Activated CD4-positive, alpha-beta memory T cell treated with anti-CD3 and anti-CD28 coated beads for 36 hours (primary cell): ENCODE measurements at regions not wholly inside any gene's neighbourhood (a gene's known extent, or its start where the extent isn't known, plus 50 kb on each side); places are given as distances from the start of the nearest gene placed in this dataset.

Experiments used
- CTCF ChIA-PET: fragments of 350-600 bp; sonication (Branson Sonifier 250); formaldehyde crosslinking; loops from one replicate; lab custom pipeline; 2021; ENCODE audit warnings: antibody characterized with exemption, inconsistent platforms; lab: Charles Lee
- POLR2A ChIA-PET: fragments of 350-600 bp; sonication (Branson Sonifier 250); formaldehyde crosslinking; loops from one replicate; lab custom pipeline; 2021; ENCODE audit warnings: antibody characterized with exemption; lab: Charles Lee
- DNase-seq: peaks from one replicate; pipeline ENCODE4 v3.0.0-alpha.2; 2020
- H3K27ac Mint-ChIP-seq: one replicate; pipeline ENCODE4 v1.8.0; 2021; ENCODE audit warnings: mixed read lengths
- H3K27me3 Mint-ChIP-seq: one replicate; pipeline ENCODE4 v1.8.0; 2021; ENCODE audit warnings: mixed read lengths
- H3K36me3 Mint-ChIP-seq: one replicate; pipeline ENCODE4 v1.8.0; 2021; ENCODE audit warnings: mixed read lengths
- H3K4me1 Mint-ChIP-seq: one replicate; pipeline ENCODE4 v1.8.0; 2021; ENCODE audit warnings: low read depth, mixed read lengths
- H3K4me3 Mint-ChIP-seq: one replicate; pipeline ENCODE4 v1.8.0; 2021; ENCODE audit warnings: mild to moderate bottlenecking, mixed read lengths
- H3K9me3 Mint-ChIP-seq: one replicate; pipeline ENCODE4 v1.8.0; 2021; ENCODE audit warnings: mixed read lengths
- intact Hi-C: fragments of 100-400 bp; cut with micrococcal nuclease; formaldehyde crosslinking; loops from one replicate; pipeline ENCODE4 v1.15.1; 2023

GRCh38 chr16:65410801-65411200, 288.9 kb upstream of the CDH11 start:
- H3K9me3 Mint-ChIP-seq: peaks cover 4% of the 10 kb centered on the region
- ChIA-PET CTCF (no interaction called here), POLR2A (no interaction called here)
- H3K27me3 Mint-ChIP-seq: no peaks in the 10 kb centered on the region
- DNase-seq: no peak
- intact Hi-C loops: no loop called here
- no peaks in the 10 kb centered on the region for H3K36me3 Mint-ChIP-seq
- no peak overlapping the region for H3K4me3 Mint-ChIP-seq
- no peak overlapping the region for H3K27ac Mint-ChIP-seq
- H3K4me1 Mint-ChIP-seq: no peaks in the 10 kb centered on the region

- ChIA-PET CTCF (no interaction called here), POLR2A (no interaction called here)
- H3K4me3 Mint-ChIP-seq: no peak overlapping the region
- H3K4me1 Mint-ChIP-seq: no peaks in the 10 kb centered on the region
- DNase-seq: no peak
- no peaks in the 10 kb centered on the region for H3K27me3 Mint-ChIP-seq
- H3K36me3 Mint-ChIP-seq: no peaks in the 10 kb centered on the region
- no peak overlapping the region for H3K27ac Mint-ChIP-seq
- H3K9me3 Mint-ChIP-seq: no peaks in the 10 kb centered on the region
- intact Hi-C loops: no loop called here
Observed at GRCh38 chr16:65409510-65409909, 287.6 kb upstream of the CDH11 start.

GRCh38 chr16:65406933-65407332, 285.1 kb upstream of the CDH11 start:
- CTCF ChIA-PET: no interaction called here
- POLR2A ChIA-PET: no interaction called here

GRCh38 chr16:65406116-65406515, 284.3 kb upstream of the CDH11 start:
- ChIA-PET CTCF (no interaction called here), POLR2A (no interaction called here)
- no peak for DNase-seq
- H3K9me3 Mint-ChIP-seq: no peaks in the 10 kb centered on the region
- intact Hi-C loops: no loop called here
- H3K27ac Mint-ChIP-seq: no peak overlapping the region
- H3K27me3 Mint-ChIP-seq: no peaks in the 10 kb centered on the region
- no peak overlapping the region for H3K4me3 Mint-ChIP-seq
- H3K36me3 Mint-ChIP-seq: no peaks in the 10 kb centered on the region
- no peaks in the 10 kb centered on the region for H3K4me1 Mint-ChIP-seq

More at GRCh38 chr16:65406933-65407332, 285.1 kb upstream of the CDH11 start:
- Mint-ChIP-seq H3K27ac (no peak overlapping the region), H3K4me1 (no peaks in the 10 kb centered on the region), H3K27me3 (no peaks in the 10 kb centered on the region), H3K9me3 (no peaks in the 10 kb centered on the region), H3K4me3 (no peak overlapping the region), H3K36me3 (no peaks in the 10 kb centered on the region)
- intact Hi-C loops: no loop called here
- no peak for DNase-seq

- no peaks in the 10 kb centered on the region for H3K27me3 Mint-ChIP-seq
- no peak overlapping the region for H3K4me3 Mint-ChIP-seq
- ChIA-PET CTCF (no interaction called here), POLR2A (no interaction called here)
- no peaks in the 10 kb centered on the region for H3K36me3 Mint-ChIP-seq
- no peak overlapping the region for H3K27ac Mint-ChIP-seq
- intact Hi-C loops: no loop called here
- peaks cover 22% of the 10 kb centered on the region for H3K9me3 Mint-ChIP-seq
- H3K4me1 Mint-ChIP-seq: no peaks in the 10 kb centered on the region
- DNase-seq: no peak
Observed at GRCh38 chr16:65394281-65394680, 272.4 kb upstream of the CDH11 start.

GRCh38 chr16:65392806-65393565, 271.1 kb upstream of the CDH11 start:
- H3K4me1 Mint-ChIP-seq: no peaks in the 10 kb centered on the region
- ChIA-PET CTCF (no interaction called here), POLR2A (no interaction called here)
- DNase-seq: no peak
- H3K4me3 Mint-ChIP-seq: no peak overlapping the region
- no peak overlapping the region for H3K27ac Mint-ChIP-seq
- intact Hi-C loops: no loop called here
- no peaks in the 10 kb centered on the region for H3K27me3 Mint-ChIP-seq
- peaks cover 23% of the 10 kb centered on the region for H3K9me3 Mint-ChIP-seq
- no peaks in the 10 kb centered on the region for H3K36me3 Mint-ChIP-seq

GRCh38 chr16:65388592-65388991, 266.7 kb upstream of the CDH11 start:
- Mint-ChIP-seq H3K27me3 (no peaks in the 10 kb centered on the region), H3K27ac (no peak overlapping the region)
- POLR2A ChIA-PET: no interaction called here

GRCh38 chr16:65386672-65387071, 264.8 kb upstream of the CDH11 start:
- POLR2A ChIA-PET: no interaction called here
- H3K4me1 Mint-ChIP-seq: no peaks in the 10 kb centered on the region
- peaks cover 28% of the 10 kb centered on the region for H3K9me3 Mint-ChIP-seq
- no peak for DNase-seq
- intact Hi-C loops: no loop called here
- H3K36me3 Mint-ChIP-seq: no peaks in the 10 kb centered on the region
- H3K27me3 Mint-ChIP-seq: no peaks in the 10 kb centered on the region
- no peak overlapping the region for H3K27ac Mint-ChIP-seq
- no peak overlapping the region for H3K4me3 Mint-ChIP-seq
- CTCF ChIA-PET: no interaction called here

More at GRCh38 chr16:65388592-65388991, 266.7 kb upstream of the CDH11 start:
- Mint-ChIP-seq H3K4me1 (no peaks in the 10 kb centered on the region), H3K36me3 (no peaks in the 10 kb centered on the region), H3K4me3 (no peak overlapping the region), H3K9me3 (peaks cover 28% of the 10 kb centered on the region)
- DNase-seq: no peak
- CTCF ChIA-PET: no interaction called here
- intact Hi-C loops: no loop called here

GRCh38 chr16:65384441-65384840, 262.6 kb upstream of the CDH11 start:
- POLR2A ChIA-PET: no interaction called here
- Mint-ChIP-seq H3K9me3 (peaks cover 22% of the 10 kb centered on the region), H3K4me3 (no peak overlapping the region), H3K27ac (no peak overlapping the region), H3K27me3 (no peaks in the 10 kb centered on the region), H3K36me3 (no peaks in the 10 kb centered on the region), H3K4me1 (no peaks in the 10 kb centered on the region)
- intact Hi-C loops: no loop called here
- no peak for DNase-seq
- CTCF ChIA-PET: no interaction called here

GRCh38 chr16:65377195-65377594, 255.3 kb upstream of the CDH11 start:
- Mint-ChIP-seq H3K27me3 (no peaks in the 10 kb centered on the region), H3K4me3 (no peak overlapping the region), H3K9me3 (peaks cover under 1% of the 10 kb centered on the region), H3K27ac (no peak overlapping the region), H3K4me1 (no peaks in the 10 kb centered on the region), H3K36me3 (no peaks in the 10 kb centered on the region)
- CTCF ChIA-PET: no interaction called here
- intact Hi-C loops: no loop called here
- no peak for DNase-seq
- POLR2A ChIA-PET: no interaction called here

GRCh38 chr16:65376601-65377000, 254.7 kb upstream of the CDH11 start:
- no peak for DNase-seq
- ChIA-PET CTCF (no interaction called here), POLR2A (no interaction called here)
- H3K9me3 Mint-ChIP-seq: peaks cover 3% of the 10 kb centered on the region
- intact Hi-C loops: no loop called here
- H3K4me1 Mint-ChIP-seq: no peaks in the 10 kb centered on the region
- H3K27ac Mint-ChIP-seq: no peak overlapping the region
- no peaks in the 10 kb centered on the region for H3K27me3 Mint-ChIP-seq
- no peaks in the 10 kb centered on the region for H3K36me3 Mint-ChIP-seq
- H3K4me3 Mint-ChIP-seq: no peak overlapping the region

- ChIA-PET POLR2A (no interaction called here), CTCF (no interaction called here)
- no peak overlapping the region for H3K27ac Mint-ChIP-seq
- H3K36me3 Mint-ChIP-seq: no peaks in the 10 kb centered on the region
- H3K4me3 Mint-ChIP-seq: no peak overlapping the region
- H3K4me1 Mint-ChIP-seq: no peaks in the 10 kb centered on the region
- no peaks in the 10 kb centered on the region for H3K27me3 Mint-ChIP-seq
- H3K9me3 Mint-ChIP-seq: peaks cover 3% of the 10 kb centered on the region
- intact Hi-C loops: no loop called here
- no peak for DNase-seq
Observed at GRCh38 chr16:65375651-65376050, 253.8 kb upstream of the CDH11 start.

- no peak for DNase-seq
- H3K4me3 Mint-ChIP-seq: no peak overlapping the region
- no peaks in the 10 kb centered on the region for H3K4me1 Mint-ChIP-seq
- POLR2A ChIA-PET: no interaction called here
- H3K27ac Mint-ChIP-seq: no peak overlapping the region
- intact Hi-C loops: no loop called here
- no peaks in the 10 kb centered on the region for H3K27me3 Mint-ChIP-seq
- peaks cover 5% of the 10 kb centered on the region for H3K9me3 Mint-ChIP-seq
- no peaks in the 10 kb centered on the region for H3K36me3 Mint-ChIP-seq
- CTCF ChIA-PET: no interaction called here
Observed at GRCh38 chr16:65373097-65373496, 251.2 kb upstream of the CDH11 start.
